Transverse colon (tissue), 4 donors: ENCODE measurements at regions not wholly inside any gene's neighbourhood (a gene's known extent, or its start where the extent isn't known, plus 50 kb on each side); places are given as distances from the start of the nearest gene placed in this dataset.

Experiments used
- DNase-seq: peaks from one replicate; pipeline ENCODE4 v3.0.0-alpha.2; 2019
- H3K27ac ChIP-seq, 4 donors: fragments of 200-600 bp; sonication (generic); 2 replicates each; pipeline ENCODE4 v1.5.1; 2016 to 2018; ENCODE audit warnings: inconsistent platforms in 4 of 4
- H3K27me3 ChIP-seq: fragments of 200-600 bp; sonication (generic); 2 replicates; pipeline ENCODE4 v1.5.1; 2017; ENCODE audit warnings: inconsistent platforms
- H3K36me3 ChIP-seq, 4 donors: fragments of 200-600 bp; sonication (generic); 2 replicates each; pipeline ENCODE4 v1.5.1; 2017 to 2019; ENCODE audit warnings: inconsistent platforms in 4 of 4
- H3K4me1 ChIP-seq, 4 donors: fragments of 200-600 bp; sonication (generic); 2 replicates each; pipeline ENCODE4 v1.5.1; 2017 to 2020; ENCODE audit warnings: inconsistent platforms in 4 of 4
- H3K4me3 ChIP-seq, 4 donors: fragments of 200-600 bp; sonication (generic); 1 replicate in 1 of 4; 2 replicates in 3 of 4; pipeline versions ENCODE4 v1.5.1 to v1.6.1; 2017 to 2019; ENCODE audit warnings: inconsistent platforms in 4 of 4
- H3K9me3 ChIP-seq, 2 donors: fragments of 200-600 bp; sonication (generic); 2 replicates each; pipeline ENCODE4 v1.5.1; 2017 to 2019; ENCODE audit warnings: inconsistent platforms in 2 of 2
- EP300 ChIP-seq: sonication (generic); formaldehyde crosslinking; IDR thresholded peaks from one replicate; pipeline ENCODE4 v1.6.1; 2017; ENCODE audit warnings: antibody characterized with exemption, low read depth
- POLR2A ChIP-seq: fragments of 450-650 bp; IDR thresholded peaks from one replicate; pipeline ENCODE4 v1.6.1; 2016; ENCODE audit warnings: antibody characterized with exemption, mild to moderate bottlenecking, moderate library complexity
- POLR2AphosphoS5 ChIP-seq, 3 donors: sonication (generic); formaldehyde crosslinking; IDR thresholded peaks; one replicate each; pipeline ENCODE4 v1.6.1; 2016; ENCODE audit warnings: antibody characterized with exemption in 3 of 3
- WGBS, 2 donors: methylation state at CpG; one replicate each; pipeline ENCODE4 v1.1.5; 2018; ENCODE audit warnings: low coverage in 1 of 2; 5-methylcytosine and 5-hydroxymethylcytosine counted together
- in situ Hi-C, 4 donors: fragments of 200-750 bp; cut with MboI; loops; one replicate each; pipeline versions ENCODE4 v1.15.0 to v1.15.1; 2017; ENCODE audit warnings: low sequenced_read_pairs in 3 of 4, low pct_ligation_motif_present in 1 of 4, low pct_unique_long_range_greater_than_20kb in 1 of 4
- intact Hi-C: fragments of 100-400 bp; cut with DNase I; formaldehyde crosslinking; loops from one replicate; pipeline ENCODE4 v1.15.1; 2023; ENCODE audit warnings: low total_unique reads
- TF ChIP-seq, protein P1 (sequence below), 5 experiments: fragments of 200-600 bp in 3 of 5; fragments of 450-650 bp in 2 of 5; sonication (generic) in 3 of 5; IDR thresholded peaks; 1 replicate in 2 of 5; 2 replicates in 3 of 5; pipeline ENCODE4 v1.5.1; 2016 to 2017; ENCODE audit warnings: antibody characterized with exemption in 5 of 5, inconsistent platforms in 3 of 5, mild to moderate bottlenecking in 2 of 5, moderate library complexity in 1 of 5

DNA sequence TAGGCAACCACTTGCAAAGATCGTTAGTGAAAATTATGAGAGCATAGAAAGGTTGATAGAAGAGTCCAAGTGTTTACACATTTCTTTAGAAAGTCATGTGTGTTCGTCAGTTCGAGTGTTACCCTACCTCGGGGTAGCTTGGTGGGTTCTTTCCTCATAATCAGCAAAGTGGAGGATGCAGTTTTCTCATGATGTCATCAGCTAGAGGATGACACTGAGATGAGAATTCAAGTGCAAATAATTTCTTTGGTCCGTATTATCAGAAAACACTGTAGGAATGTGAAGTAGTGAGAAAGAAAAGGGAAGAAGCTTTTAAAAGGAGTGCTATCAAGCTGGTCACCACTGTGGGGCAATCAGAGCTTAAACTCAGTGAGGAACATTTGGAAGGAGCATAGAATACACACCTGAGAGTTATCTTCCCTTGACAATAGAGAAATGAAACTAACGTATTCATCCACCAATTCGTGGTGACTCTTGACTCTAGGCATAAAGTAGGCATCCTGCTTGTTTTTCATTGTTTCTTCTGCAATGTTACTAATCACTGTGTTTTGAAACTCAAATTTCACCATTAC lies 1340.9 kb upstream of the TMEM132C start:
- Histone ChIP-seq H3K4me3 (no peak overlapping the region), H3K9me3 (no peaks in the 10 kb centered on the region), H3K36me3 (no peaks in the 10 kb centered on the region), H3K27me3 (no peaks in the 10 kb centered on the region), H3K27ac (no peak overlapping the region), H3K4me1 (no peaks in the 10 kb centered on the region)
- DNase-seq = no peak
- 58% methylated on average over 3 to 7 of the region's 7 CpGs for WGBS, 2 donors
- TF ChIP-seq, protein P1, sequence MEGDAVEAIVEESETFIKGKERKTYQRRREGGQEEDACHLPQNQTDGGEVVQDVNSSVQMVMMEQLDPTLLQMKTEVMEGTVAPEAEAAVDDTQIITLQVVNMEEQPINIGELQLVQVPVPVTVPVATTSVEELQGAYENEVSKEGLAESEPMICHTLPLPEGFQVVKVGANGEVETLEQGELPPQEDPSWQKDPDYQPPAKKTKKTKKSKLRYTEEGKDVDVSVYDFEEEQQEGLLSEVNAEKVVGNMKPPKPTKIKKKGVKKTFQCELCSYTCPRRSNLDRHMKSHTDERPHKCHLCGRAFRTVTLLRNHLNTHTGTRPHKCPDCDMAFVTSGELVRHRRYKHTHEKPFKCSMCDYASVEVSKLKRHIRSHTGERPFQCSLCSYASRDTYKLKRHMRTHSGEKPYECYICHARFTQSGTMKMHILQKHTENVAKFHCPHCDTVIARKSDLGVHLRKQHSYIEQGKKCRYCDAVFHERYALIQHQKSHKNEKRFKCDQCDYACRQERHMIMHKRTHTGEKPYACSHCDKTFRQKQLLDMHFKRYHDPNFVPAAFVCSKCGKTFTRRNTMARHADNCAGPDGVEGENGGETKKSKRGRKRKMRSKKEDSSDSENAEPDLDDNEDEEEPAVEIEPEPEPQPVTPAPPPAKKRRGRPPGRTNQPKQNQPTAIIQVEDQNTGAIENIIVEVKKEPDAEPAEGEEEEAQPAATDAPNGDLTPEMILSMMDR (IDR thresholded peaks at IDR 0.05) = no peak
- TF ChIP-seq EP300 (no peak), POLR2AphosphoS5 (IDR thresholded peaks at IDR 0.05) (no peak), POLR2A (no peak)
- in situ Hi-C loops (no loop called here), intact Hi-C loops (no loop called here)

DNA sequence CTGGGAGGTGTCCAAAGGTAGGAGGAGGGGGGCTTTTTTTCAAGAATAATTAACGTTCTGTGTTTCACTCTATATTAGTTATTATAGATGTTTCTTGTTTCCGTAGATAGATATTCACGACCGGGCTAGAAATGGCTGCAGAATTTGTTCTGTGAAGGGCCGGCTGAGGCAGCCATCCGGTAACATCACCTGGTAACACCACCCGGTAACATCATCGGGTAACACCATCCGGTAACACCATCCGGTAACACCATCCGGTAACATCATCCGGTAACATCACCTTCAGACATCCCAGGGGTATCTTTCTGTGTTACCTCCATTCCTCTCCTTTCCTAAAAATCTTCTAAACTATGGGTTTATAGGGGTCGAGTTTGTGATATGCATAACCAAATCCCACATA lies 1336.7 kb upstream of the TMEM132C start:
- H3K27ac ChIP-seq = no peak overlapping the region
- WGBS, 2 donors = 86 to 90% methylated on average over 13 of the region's 13 CpGs
- intact Hi-C loops (no loop called here), in situ Hi-C loops (no loop called here)
- H3K27me3 ChIP-seq = no peaks in the 10 kb centered on the region
- TF ChIP-seq POLR2AphosphoS5 (IDR thresholded peaks at IDR 0.05) = no peak
- no peak for TF ChIP-seq POLR2A
- TF ChIP-seq, protein P1 (IDR thresholded peaks at IDR 0.05) = no peak
- TF ChIP-seq EP300 = no peak
- no peaks in the 10 kb centered on the region for H3K36me3 ChIP-seq
- no peak overlapping the region for H3K4me3 ChIP-seq
- H3K9me3 ChIP-seq = no peaks in the 10 kb centered on the region
- no peak for DNase-seq
- H3K4me1 ChIP-seq = no peaks in the 10 kb centered on the region

DNA sequence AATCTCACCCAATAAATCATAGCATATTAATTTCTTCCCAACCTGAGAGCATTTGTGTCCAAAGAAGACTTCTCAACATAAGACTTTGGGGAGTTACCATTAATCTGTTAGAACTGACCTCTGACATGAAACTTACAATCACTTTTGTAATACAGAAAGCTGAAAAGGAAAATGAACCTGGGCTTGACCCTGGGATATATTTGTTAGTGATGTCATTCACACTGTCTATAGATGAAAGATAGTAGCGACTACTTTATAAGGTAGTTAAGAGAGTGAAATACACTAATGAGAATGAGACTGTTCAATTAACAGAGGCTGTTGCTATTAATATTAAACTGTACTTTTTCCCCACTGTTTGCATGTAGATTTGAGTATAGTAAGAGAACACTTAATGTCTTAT lies 1334.8 kb upstream of the TMEM132C start:
- in situ Hi-C loops = no loop called here
- Histone ChIP-seq H3K27ac (no peak overlapping the region), H3K9me3 (no peaks in the 10 kb centered on the region), H3K36me3 (no peaks in the 10 kb centered on the region), H3K4me1 (no peaks in the 10 kb centered on the region), H3K4me3 (no peak overlapping the region), H3K27me3 (no peaks in the 10 kb centered on the region)
- no peak for DNase-seq
- TF ChIP-seq EP300 (no peak), POLR2AphosphoS5 (IDR thresholded peaks at IDR 0.05) (no peak), POLR2A (no peak)
- TF ChIP-seq, protein P1 (IDR thresholded peaks at IDR 0.05) = no peak
- intact Hi-C loops = no loop called here
- WGBS, 2 donors = 79 to 89% methylated on average over 1 of the region's 1 CpG

DNA sequence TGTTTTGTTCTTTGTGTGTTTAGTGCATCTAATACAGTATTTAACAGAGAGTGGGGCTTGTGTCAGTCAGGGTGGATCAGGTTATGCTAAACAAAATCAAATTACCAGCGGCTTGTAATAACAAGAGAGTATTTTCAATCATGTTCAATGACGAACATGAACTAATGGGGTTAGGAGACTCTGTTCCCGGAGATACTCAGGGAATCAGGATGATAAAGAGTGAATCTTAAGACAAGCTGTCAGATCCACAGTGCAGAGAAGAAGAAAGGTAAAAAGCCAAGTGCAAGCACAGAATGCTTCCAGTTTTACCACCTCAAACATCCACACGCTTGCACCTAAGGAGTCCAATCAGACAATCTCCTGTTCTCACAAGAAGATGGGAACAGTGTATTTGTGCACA lies 1331.5 kb upstream of the TMEM132C start:
- H3K4me1 ChIP-seq = no peaks in the 10 kb centered on the region
- 86 to 87% methylated on average over 4 of the region's 4 CpGs for WGBS, 2 donors
- H3K36me3 ChIP-seq = no peaks in the 10 kb centered on the region
- DNase-seq = no peak
- no peak overlapping the region for H3K27ac ChIP-seq
- H3K27me3 ChIP-seq = no peaks in the 10 kb centered on the region
- no peak overlapping the region for H3K4me3 ChIP-seq
- TF ChIP-seq, protein P1 (IDR thresholded peaks at IDR 0.05) = no peak
- TF ChIP-seq EP300 (no peak), POLR2A (no peak), POLR2AphosphoS5 (IDR thresholded peaks at IDR 0.05) (no peak)
- intact Hi-C loops (no loop called here), in situ Hi-C loops (no loop called here)
- no peaks in the 10 kb centered on the region for H3K9me3 ChIP-seq
